ENCODE measurements at regions not wholly inside any gene's neighbourhood (a gene's known extent, or its start where the extent isn't known, plus 50 kb on each side); places are given as distances from the start of the nearest gene placed in this dataset.

- peak; percentile 7; the same call in 1 of the 2 replicates for TF ChIP-seq KLF6 (CRISPR knock-in tag; IDR thresholded peaks at IDR 0.05)
- TF ChIP-seq ZNF264 (CRISPR knock-in tag; IDR thresholded peaks at IDR 0.05): no peak
- no peak for TF ChIP-seq ZNF367 (CRISPR knock-in tag; IDR thresholded peaks at IDR 0.05; ENCODE audit: borderline replicate concordance)
- peak; percentile 22; the same call in 1 of the 2 replicates for TF ChIP-seq MIER3 (CRISPR knock-in tag; IDR thresholded peaks at IDR 0.05; ENCODE audit: borderline replicate concordance)
- TF ChIP-seq ZNF407 (CRISPR knock-in tag; IDR thresholded peaks at IDR 0.05; ENCODE audit: not compliant biosample characterization): no peak
- TF ChIP-seq ZNF121 (CRISPR knock-in tag; IDR thresholded peaks at IDR 0.05): no peak
- no peak for TF ChIP-seq IKZF1 (IDR thresholded peaks at IDR 0.05)
- no peak for TF ChIP-seq KDM6A (CRISPR knock-in tag; IDR thresholded peaks at IDR 0.05; ENCODE audit: low read depth)
- no peak for TF ChIP-seq RFX5 (IDR thresholded peaks at IDR 0.05; ENCODE audit: low read depth, low read length)
- 0 out of 2 replicates have a peak, but pooled peaks have one; percentile 9 for TF ChIP-seq ZNF761 (CRISPR knock-in tag; conservative IDR thresholded peaks at IDR 0.05)
- TF ChIP-seq CSRNP2 (CRISPR knock-in tag; conservative IDR thresholded peaks at IDR 0.05; ENCODE audit: low read depth): no peak
- TF ChIP-seq POLR2G (IDR thresholded peaks at IDR 0.05; ENCODE audit: low read depth, low read length): 0 out of 2 replicates have a peak, but pooled peaks have one; percentile 12
- TF ChIP-seq ZNF18 (CRISPR knock-in tag; IDR thresholded peaks at IDR 0.05; ENCODE audit: insufficient replicate concordance): peak; percentile 19
- TF ChIP-seq ZBTB25 (CRISPR knock-in tag; IDR thresholded peaks at IDR 0.05): no peak
- TF ChIP-seq ZNF788 (CRISPR knock-in tag; IDR thresholded peaks at IDR 0.05; ENCODE audit: borderline replicate concordance): no peak
- 0 out of 2 replicates have a peak, but pooled peaks have one; percentile 12 for TF ChIP-seq NFYB (CRISPR knock-in tag; IDR thresholded peaks at IDR 0.05)
- TF ChIP-seq ZNF550 (CRISPR knock-in tag; IDR thresholded peaks at IDR 0.05; ENCODE audit: borderline replicate concordance): no peak
- TF ChIP-seq NRL (CRISPR knock-in tag; IDR thresholded peaks at IDR 0.05; ENCODE audit: borderline replicate concordance): no peak
Observed at GRCh38 chr1:9439074-9439761, 100.0 kb upstream of the SLC25A33 start (continued).
